Testis (tissue), 2 donors: ENCODE measurements at regions not wholly inside any gene's neighbourhood (a gene's known extent, or its start where the extent isn't known, plus 50 kb on each side); places are given as distances from the start of the nearest gene placed in this dataset.

Experiments used
- CTCF ChIP-seq, 3 experiments: fragments of 450-650 bp in 2 of 3; fragments of 200-600 bp in 1 of 3; sonication (generic) in 1 of 3; IDR thresholded peaks; one replicate each; pipeline ENCODE4 v1.5.1; 2016 to 2019; ENCODE audit warnings: antibody characterized with exemption in 3 of 3, mild to moderate bottlenecking in 2 of 3, moderate library complexity in 1 of 3
- POLR2A ChIP-seq: fragments of 450-650 bp; IDR thresholded peaks from one replicate; pipeline ENCODE4 v1.6.1; 2017; ENCODE audit warnings: antibody characterized with exemption, mild to moderate bottlenecking, moderate library complexity

GRCh38 chr18:73688851-73689711, 458.6 kb downstream of the FBXO15 start:
- TF ChIP-seq CTCF (IDR thresholded peaks at IDR 0.05) (no peak), POLR2A (no peak)
